CD4-positive, alpha-beta T cell (primary cell): ENCODE measurements at regions not wholly inside any gene's neighbourhood (a gene's known extent, or its start where the extent isn't known, plus 50 kb on each side); places are given as distances from the start of the nearest gene placed in this dataset.

Source experiments
- ATAC-seq: fragments of 200-7000 bp; cut with Tn5 transposase; one replicate; pipeline ENCODE4 v1.10.0; 2022; ENCODE audit warnings: mild to moderate bottlenecking; ENCODE audit not compliant: poor library complexity
- CTCF ChIA-PET: fragments of 350-600 bp; sonication (Branson Sonifier 250); formaldehyde crosslinking; loops from one replicate; lab custom pipeline; 2021; ENCODE audit warnings: antibody characterized with exemption, inconsistent platforms; lab: Charles Lee
- POLR2A ChIA-PET: fragments of 350-600 bp; sonication (Branson Sonifier 250); formaldehyde crosslinking; loops from one replicate; lab custom pipeline; 2021; ENCODE audit warnings: antibody characterized with exemption, inconsistent platforms; lab: Charles Lee
- DNase-seq, 14 experiments: peaks; one replicate each; pipeline ENCODE4 v3.0.0-alpha.2; 2013 to 2020; ENCODE audit warnings: mixed read lengths in 2 of 14
- H3K27ac ChIP-seq, 2 donors: one replicate each; pipeline versions ENCODE4 v1.5.1 to v1.7.0; 2013; ENCODE audit warnings: low read length in 2 of 2, low read depth in 1 of 2, mild to moderate bottlenecking in 1 of 2
- H3K27me3 ChIP-seq, 2 experiments: 1 replicate in 1 of 2; 2 replicates in 1 of 2; pipeline versions ENCODE4 v1.6.1 to v1.7.0; 2013; ENCODE audit warnings: low read length in 2 of 2, control low read depth in 1 of 2, mild to moderate bottlenecking in 1 of 2, moderate library complexity in 1 of 2; ENCODE audit not compliant: insufficient read depth in 2 of 2, control insufficient read depth in 1 of 2
- H3K36me3 ChIP-seq: one replicate; pipeline ENCODE4 v1.6.1; 2013; ENCODE audit warnings: low read length, control low read depth; ENCODE audit not compliant: insufficient read depth
- H3K4me1 ChIP-seq: one replicate; pipeline ENCODE4 v1.6.1; 2013; ENCODE audit warnings: low read length, control low read depth; ENCODE audit not compliant: insufficient read depth
- H3K4me3 ChIP-seq: one replicate; pipeline ENCODE4 v1.5.1; 2013; ENCODE audit warnings: mild to moderate bottlenecking, low read length, moderate library complexity
- H3K9me3 ChIP-seq, 2 experiments: 1 replicate in 1 of 2; 2 replicates in 1 of 2; pipeline versions ENCODE4 v1.6.1 to v1.7.0; 2013; ENCODE audit warnings: low read length in 2 of 2, mild to moderate bottlenecking in 2 of 2, control low read depth in 1 of 2, moderate library complexity in 1 of 2; ENCODE audit not compliant: control insufficient read depth in 1 of 2, insufficient read depth in 1 of 2
- H3K27ac Mint-ChIP-seq: one replicate; pipeline ENCODE4 v1.8.0; 2020; ENCODE audit warnings: mixed read lengths
- H3K27me3 Mint-ChIP-seq: one replicate; pipeline ENCODE4 v1.8.0; 2021; ENCODE audit warnings: mixed read lengths
- H3K36me3 Mint-ChIP-seq: one replicate; pipeline ENCODE4 v1.8.0; 2021; ENCODE audit warnings: low read depth, mixed read lengths
- H3K4me1 Mint-ChIP-seq: one replicate; pipeline ENCODE4 v1.8.0; 2021; ENCODE audit warnings: low read depth, mixed read lengths
- H3K4me3 Mint-ChIP-seq: one replicate; pipeline ENCODE4 v1.8.0; 2020; ENCODE audit warnings: mild to moderate bottlenecking, mixed read lengths
- H3K9me3 Mint-ChIP-seq: one replicate; pipeline ENCODE4 v1.8.0; 2020; ENCODE audit warnings: mixed read lengths
- intact Hi-C, 2 experiments: fragments of 100-400 bp; cut with DNase I in 1 of 2; cut with micrococcal nuclease in 1 of 2; formaldehyde crosslinking; loops; one replicate each; pipeline versions ENCODE4 v1.15.1 to v1.9.0; 2023 to 2025; cut with DNase I, micrococcal nuclease
- TF ChIP-seq, protein P1 (sequence below): fragments of 200-600 bp; IDR thresholded peaks from one replicate; pipeline ENCODE4 v1.8.0; 2022; ENCODE audit warnings: antibody characterized with exemption, mild to moderate bottlenecking

DNA sequence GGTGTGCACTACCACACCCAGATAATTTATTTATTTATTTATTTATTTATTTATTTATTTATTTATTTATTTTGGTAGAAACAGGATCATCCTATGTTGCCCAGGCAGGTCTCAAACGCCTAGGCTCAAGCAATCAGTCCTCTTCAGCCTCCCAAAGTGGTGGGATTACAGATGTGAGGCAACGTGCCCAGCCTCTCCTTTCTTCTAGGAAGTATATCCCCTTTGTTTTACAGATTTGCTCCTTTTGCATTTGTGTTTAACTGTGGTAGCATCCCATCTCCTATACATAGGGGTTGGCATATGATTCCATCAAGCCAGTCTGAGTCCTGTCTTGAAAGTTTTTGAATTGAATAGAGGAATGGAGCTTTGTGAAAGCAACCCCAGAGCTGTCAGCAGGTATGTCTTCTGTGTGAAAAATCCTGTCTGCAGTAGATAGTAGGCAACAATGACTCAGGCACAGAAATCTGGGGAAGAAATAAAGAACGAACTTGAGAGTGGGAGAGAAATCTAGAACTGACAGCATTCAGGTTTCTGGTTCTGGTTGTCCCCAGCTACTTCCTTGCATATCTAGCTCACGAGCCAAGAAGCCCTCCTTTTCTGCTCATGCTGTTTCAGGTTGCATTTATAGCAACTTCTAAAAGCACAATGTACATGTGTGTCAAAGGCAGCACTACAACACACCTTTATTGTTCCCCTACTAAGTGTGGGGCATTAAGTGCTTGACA, 113.7 kb upstream of the LSM6 start:
- no peak for ATAC-seq
- Mint-ChIP-seq H3K27me3 (peaks cover 26% of the 10 kb centered on the region), H3K27ac (no peak overlapping the region), H3K4me3 (no peak overlapping the region), H3K36me3 (no peaks in the 10 kb centered on the region), H3K9me3 (no peaks in the 10 kb centered on the region), H3K4me1 (no peaks in the 10 kb centered on the region)
- peaks cover 0 to 4% of the 10 kb centered on the region in 2 experiments for H3K27me3 ChIP-seq
- H3K4me1 ChIP-seq = peaks cover 4% of the 10 kb centered on the region
- H3K9me3 ChIP-seq = no peaks in the 10 kb centered on the region
- H3K27ac ChIP-seq = no peak overlapping the region
- no peaks in the 10 kb centered on the region for H3K36me3 ChIP-seq
- no peak overlapping the region for H3K4me3 ChIP-seq
- ChIA-PET POLR2A (no interaction called here), CTCF (no interaction called here)
- intact Hi-C loops = no loop called here
- DNase-seq = no peak
- TF ChIP-seq, protein P1, sequence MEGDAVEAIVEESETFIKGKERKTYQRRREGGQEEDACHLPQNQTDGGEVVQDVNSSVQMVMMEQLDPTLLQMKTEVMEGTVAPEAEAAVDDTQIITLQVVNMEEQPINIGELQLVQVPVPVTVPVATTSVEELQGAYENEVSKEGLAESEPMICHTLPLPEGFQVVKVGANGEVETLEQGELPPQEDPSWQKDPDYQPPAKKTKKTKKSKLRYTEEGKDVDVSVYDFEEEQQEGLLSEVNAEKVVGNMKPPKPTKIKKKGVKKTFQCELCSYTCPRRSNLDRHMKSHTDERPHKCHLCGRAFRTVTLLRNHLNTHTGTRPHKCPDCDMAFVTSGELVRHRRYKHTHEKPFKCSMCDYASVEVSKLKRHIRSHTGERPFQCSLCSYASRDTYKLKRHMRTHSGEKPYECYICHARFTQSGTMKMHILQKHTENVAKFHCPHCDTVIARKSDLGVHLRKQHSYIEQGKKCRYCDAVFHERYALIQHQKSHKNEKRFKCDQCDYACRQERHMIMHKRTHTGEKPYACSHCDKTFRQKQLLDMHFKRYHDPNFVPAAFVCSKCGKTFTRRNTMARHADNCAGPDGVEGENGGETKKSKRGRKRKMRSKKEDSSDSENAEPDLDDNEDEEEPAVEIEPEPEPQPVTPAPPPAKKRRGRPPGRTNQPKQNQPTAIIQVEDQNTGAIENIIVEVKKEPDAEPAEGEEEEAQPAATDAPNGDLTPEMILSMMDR = no peak

DNA sequence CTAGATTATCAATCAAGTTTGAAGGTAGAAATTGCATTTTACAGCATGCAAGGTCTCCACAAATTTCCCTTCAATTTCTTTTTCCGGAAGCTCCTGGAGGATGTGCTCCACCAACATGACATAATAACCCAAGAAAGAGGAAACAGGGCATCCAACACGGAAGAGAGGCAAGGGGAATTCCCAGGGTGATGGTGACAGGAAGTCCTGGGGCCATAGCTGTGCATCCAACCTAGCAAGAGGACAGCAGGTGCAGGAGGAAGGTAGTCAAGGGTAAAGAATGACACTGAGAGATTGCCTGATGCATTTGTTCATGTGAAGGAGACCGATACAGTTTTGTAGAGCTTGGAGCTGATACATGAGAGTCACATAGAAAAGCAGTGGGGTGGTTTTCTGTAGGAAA, 115.7 kb upstream of the LSM6 start:
- no peak overlapping the region for H3K4me3 ChIP-seq
- H3K27me3 ChIP-seq = peaks cover 0 to 4% of the 10 kb centered on the region in 2 experiments
- Mint-ChIP-seq H3K4me1 (no peaks in the 10 kb centered on the region), H3K4me3 (no peak overlapping the region), H3K9me3 (no peaks in the 10 kb centered on the region), H3K27ac (no peak overlapping the region), H3K27me3 (peaks cover 26% of the 10 kb centered on the region), H3K36me3 (no peaks in the 10 kb centered on the region)
- ChIA-PET CTCF (no interaction called here), POLR2A (no interaction called here)
- ATAC-seq (no peak), DNase-seq (peak in 2 of 14 experiments; percentile 50 to 55)
- peaks cover 4% of the 10 kb centered on the region for H3K4me1 ChIP-seq
- TF ChIP-seq, protein P1 = no peak
- H3K27ac ChIP-seq = no peak overlapping the region
- intact Hi-C loops = no loop called here
- H3K9me3 ChIP-seq = no peaks in the 10 kb centered on the region
- no peaks in the 10 kb centered on the region for H3K36me3 ChIP-seq

DNA sequence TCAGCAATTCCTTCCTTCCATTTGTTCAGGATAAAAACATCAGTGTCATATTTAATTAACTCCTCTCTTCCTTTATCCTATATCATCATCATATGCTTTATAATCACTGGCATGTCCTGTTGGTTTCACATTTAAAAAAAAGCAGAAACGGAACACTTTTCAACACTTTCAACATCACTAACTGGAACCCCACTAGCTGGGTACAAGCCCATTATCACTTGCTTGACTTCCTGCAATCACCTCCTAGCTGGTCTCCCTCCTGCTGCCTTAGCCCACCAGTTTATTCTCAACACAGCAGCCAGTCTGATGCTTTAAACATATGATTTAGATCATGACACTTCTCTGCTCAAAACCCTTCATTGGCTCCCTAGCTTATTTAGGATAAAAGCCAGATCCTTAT, 116.4 kb upstream of the LSM6 start:
- Mint-ChIP-seq H3K9me3 (no peaks in the 10 kb centered on the region), H3K4me1 (no peaks in the 10 kb centered on the region), H3K36me3 (no peaks in the 10 kb centered on the region), H3K27ac (no peak overlapping the region), H3K4me3 (no peak overlapping the region), H3K27me3 (peaks cover 22% of the 10 kb centered on the region)
- ATAC-seq (no peak), DNase-seq (peak in 1 of 14 experiments; percentile 21)
- ChIA-PET POLR2A (no interaction called here), CTCF (no interaction called here)
- TF ChIP-seq, protein P1 = no peak
- H3K4me1 ChIP-seq = peaks cover 4% of the 10 kb centered on the region
- H3K27ac ChIP-seq = no peak overlapping the region
- H3K36me3 ChIP-seq = no peaks in the 10 kb centered on the region
- no peak overlapping the region for H3K4me3 ChIP-seq
- intact Hi-C loops = no loop called here
- peaks cover 0 to 4% of the 10 kb centered on the region in 2 experiments for H3K27me3 ChIP-seq
- H3K9me3 ChIP-seq = no peaks in the 10 kb centered on the region
